ENCODE measurements at regions not wholly inside any gene's neighbourhood (a gene's known extent, or its start where the extent isn't known, plus 50 kb on each side); places are given as distances from the start of the nearest gene placed in this dataset.
"Not testable (repeated sequence)": the region's sequence is repeated elsewhere in the genome, so short reads cannot be mapped to it uniquely, and the experiment has no call there.

DNA sequence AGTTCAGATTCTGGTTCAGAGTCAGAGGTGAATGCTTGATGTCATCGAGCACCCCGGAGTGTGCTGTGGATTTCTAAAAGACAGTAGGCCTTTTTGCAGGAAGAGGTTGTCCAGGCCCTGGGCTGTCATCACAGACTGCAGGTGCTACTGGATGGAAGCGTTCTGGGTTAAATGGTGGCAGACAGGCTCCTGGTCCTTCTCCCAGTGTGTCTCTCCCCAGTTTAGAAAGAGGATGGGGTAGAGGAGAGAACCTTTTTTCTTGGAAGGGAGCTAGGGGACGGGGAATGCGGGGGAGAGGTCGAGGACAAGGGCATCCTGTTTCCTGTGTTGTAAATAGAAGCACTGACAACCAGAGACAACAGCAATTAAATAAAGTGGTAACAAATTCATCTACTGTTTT is 102.3 kb upstream of the NUDT6 start:
- intact Hi-C loops (cut with DNase I; ENCODE audit: low total_unique reads) = no loop called here
- WGBS, 5 donors = 54 to 58% (median 57%) methylated on average over 6 of the region's 6 CpGs
- H3K4me1 ChIP-seq = peaks cover 0 to 6% (median 0%) of the 10 kb centered on the region in 6 donors
- peaks cover 0 to 18% (median 9%) of the 10 kb centered on the region in 6 donors for H3K36me3 ChIP-seq
- no peaks in the 10 kb centered on the region for H3K9me3 ChIP-seq
- TF ChIP-seq, protein P1, sequence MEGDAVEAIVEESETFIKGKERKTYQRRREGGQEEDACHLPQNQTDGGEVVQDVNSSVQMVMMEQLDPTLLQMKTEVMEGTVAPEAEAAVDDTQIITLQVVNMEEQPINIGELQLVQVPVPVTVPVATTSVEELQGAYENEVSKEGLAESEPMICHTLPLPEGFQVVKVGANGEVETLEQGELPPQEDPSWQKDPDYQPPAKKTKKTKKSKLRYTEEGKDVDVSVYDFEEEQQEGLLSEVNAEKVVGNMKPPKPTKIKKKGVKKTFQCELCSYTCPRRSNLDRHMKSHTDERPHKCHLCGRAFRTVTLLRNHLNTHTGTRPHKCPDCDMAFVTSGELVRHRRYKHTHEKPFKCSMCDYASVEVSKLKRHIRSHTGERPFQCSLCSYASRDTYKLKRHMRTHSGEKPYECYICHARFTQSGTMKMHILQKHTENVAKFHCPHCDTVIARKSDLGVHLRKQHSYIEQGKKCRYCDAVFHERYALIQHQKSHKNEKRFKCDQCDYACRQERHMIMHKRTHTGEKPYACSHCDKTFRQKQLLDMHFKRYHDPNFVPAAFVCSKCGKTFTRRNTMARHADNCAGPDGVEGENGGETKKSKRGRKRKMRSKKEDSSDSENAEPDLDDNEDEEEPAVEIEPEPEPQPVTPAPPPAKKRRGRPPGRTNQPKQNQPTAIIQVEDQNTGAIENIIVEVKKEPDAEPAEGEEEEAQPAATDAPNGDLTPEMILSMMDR (IDR thresholded peaks at IDR 0.05 in 8 of 11, conservative IDR thresholded peaks at IDR 0.05 in 3 of 11) = no peak
- TF ChIP-seq POLR2AphosphoS5 (IDR thresholded peaks at IDR 0.05) = no peak
- no peak for TF ChIP-seq POLR2A (IDR thresholded peaks at IDR 0.05)
- no peaks in the 10 kb centered on the region for H3K27me3 ChIP-seq (replicated peaks in 1 of 7)
- no peak overlapping the region for H3K4me3 ChIP-seq
- no peak for DNase-seq
- H3K27ac ChIP-seq = no peak overlapping the region

DNA sequence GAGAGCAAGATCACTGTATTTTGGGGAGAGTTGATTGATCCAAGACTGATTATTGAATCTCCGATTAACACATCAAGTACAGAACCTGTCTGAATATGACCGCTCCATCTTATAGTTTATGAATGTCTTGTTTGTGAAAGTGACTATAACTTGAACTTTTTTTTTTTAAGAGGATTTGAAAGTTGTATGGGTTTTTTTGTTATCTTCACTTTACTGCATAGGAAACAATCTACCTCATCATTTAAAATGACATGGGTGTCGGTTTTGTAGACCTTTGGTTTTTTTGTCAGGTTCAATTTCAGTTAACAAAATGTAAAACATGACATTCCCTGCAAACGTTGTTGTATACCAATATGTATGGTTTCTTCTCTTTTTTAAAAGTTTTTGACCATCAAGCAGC is 103.0 kb upstream of the NUDT6 start:
- DNase-seq = no peak
- Histone ChIP-seq H3K4me3 (no peak overlapping the region), H3K27ac (no peak overlapping the region), H3K27me3 (replicated peaks in 1 of 7) (no peaks in the 10 kb centered on the region), H3K36me3 (peaks cover 0 to 20% (median 9%) of the 10 kb centered on the region in 6 donors), H3K4me1 (peaks cover 0 to 6% (median 0%) of the 10 kb centered on the region in 6 donors), H3K9me3 (no peaks in the 10 kb centered on the region)
- TF ChIP-seq POLR2AphosphoS5 (IDR thresholded peaks at IDR 0.05) (no peak), POLR2A (IDR thresholded peaks at IDR 0.05) (no peak)
- TF ChIP-seq, protein P1 (IDR thresholded peaks at IDR 0.05 in 8 of 11, conservative IDR thresholded peaks at IDR 0.05 in 3 of 11) = no peak
- 82 to 90% (median 86%) methylated on average over 4 of the region's 4 CpGs for WGBS, 5 donors
- intact Hi-C loops (cut with DNase I; ENCODE audit: low total_unique reads) = no loop called here

DNA sequence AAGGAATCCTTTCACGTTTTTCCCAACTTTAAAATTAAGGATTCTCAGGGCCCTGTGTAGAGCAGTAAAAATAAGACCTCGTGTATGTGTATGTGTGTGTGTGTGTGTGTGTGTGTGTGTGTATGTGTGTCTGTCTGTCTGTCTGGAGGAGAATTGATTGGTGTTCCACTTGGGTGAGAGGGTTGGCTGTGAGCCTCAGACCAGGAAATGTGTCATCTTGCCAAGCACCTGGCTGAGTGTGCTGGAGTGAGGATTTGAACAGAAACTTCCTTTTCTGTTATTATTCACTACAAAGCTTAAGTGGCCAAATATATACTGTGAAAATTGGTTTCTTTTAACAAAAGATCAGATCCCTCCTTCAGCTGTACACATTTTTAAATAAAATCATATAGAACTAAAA is 103.6 kb upstream of the NUDT6 start:
- H3K9me3 ChIP-seq; H3K4me1 ChIP-seq; DNase-seq; H3K27me3 ChIP-seq (replicated peaks in 1 of 7); H3K27ac ChIP-seq; intact Hi-C loops (cut with DNase I; ENCODE audit: low total_unique reads); H3K4me3 ChIP-seq: not testable (repeated sequence)
- 60 to 75% (median 69%) methylated on average over 2 of the region's 2 CpGs for WGBS, 5 donors
- H3K36me3 ChIP-seq = peaks cover 0 to 21% (median 9%) of the 10 kb centered on the region in 6 donors

DNA sequence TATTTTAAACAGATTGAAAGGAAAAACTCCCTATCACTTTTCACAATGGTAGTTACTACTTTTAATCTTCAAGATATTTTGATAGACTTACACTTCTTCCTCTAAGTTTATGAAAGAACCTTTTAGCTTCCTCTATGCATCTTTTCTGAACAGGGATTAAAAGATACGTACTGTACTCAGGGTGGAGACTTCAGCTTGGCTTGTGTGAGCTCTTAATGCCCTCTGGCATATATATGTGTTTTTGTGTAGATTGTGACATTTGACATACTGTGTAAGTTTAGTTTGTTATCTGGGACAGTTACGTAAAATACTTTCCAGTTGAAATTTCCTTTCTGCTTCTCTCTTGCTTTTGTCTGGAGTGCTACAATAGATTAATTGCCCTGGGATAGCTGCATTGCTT is 109.3 kb upstream of the NUDT6 start:
- no peak overlapping the region for H3K4me3 ChIP-seq
- H3K27me3 ChIP-seq (replicated peaks in 1 of 7) = no peaks in the 10 kb centered on the region
- TF ChIP-seq POLR2AphosphoS5 (IDR thresholded peaks at IDR 0.05) = no peak
- TF ChIP-seq, protein P1 (IDR thresholded peaks at IDR 0.05 in 8 of 11, conservative IDR thresholded peaks at IDR 0.05 in 3 of 11) = no peak
- H3K36me3 ChIP-seq = peaks cover 0 to 36% (median 9%) of the 10 kb centered on the region in 6 donors
- no peaks in the 10 kb centered on the region for H3K9me3 ChIP-seq
- intact Hi-C loops (cut with DNase I; ENCODE audit: low total_unique reads) = no loop called here
- H3K27ac ChIP-seq = no peak overlapping the region
- WGBS, 5 donors = 69 to 99% (median 91%) methylated on average over 2 of the region's 2 CpGs
- DNase-seq = no peak
- no peaks in the 10 kb centered on the region for H3K4me1 ChIP-seq

DNA sequence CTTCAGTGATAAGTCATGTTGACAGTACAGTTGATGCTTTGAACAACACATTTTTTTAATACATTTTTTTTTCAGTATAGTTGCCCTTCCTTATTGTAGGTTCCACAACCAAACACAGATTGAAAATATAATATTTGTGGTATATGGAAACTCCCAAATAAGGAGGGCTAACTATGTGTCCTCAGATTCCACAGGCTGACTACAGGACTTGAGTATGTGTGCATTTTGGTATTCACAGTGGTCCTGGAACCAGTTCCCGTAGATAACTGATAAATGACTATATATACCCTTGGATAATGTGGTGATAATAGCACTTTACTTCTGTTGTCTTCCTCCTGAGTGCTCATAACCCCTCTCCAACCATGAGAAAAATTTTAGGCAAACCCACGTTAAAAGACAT is 111.6 kb upstream of the NUDT6 start:
- no peak for DNase-seq
- Histone ChIP-seq H3K4me3 (no peak overlapping the region), H3K4me1 (no peaks in the 10 kb centered on the region), H3K9me3 (no peaks in the 10 kb centered on the region), H3K27me3 (replicated peaks in 1 of 7) (no peaks in the 10 kb centered on the region), H3K27ac (no peak overlapping the region), H3K36me3 (peaks cover 0 to 27% (median 2%) of the 10 kb centered on the region in 6 donors)
- intact Hi-C loops (cut with DNase I; ENCODE audit: low total_unique reads) = no loop called here
- 92 to 99% (median 97%) methylated on average over 2 of the region's 2 CpGs for WGBS, 5 donors
- TF ChIP-seq POLR2AphosphoS5 (IDR thresholded peaks at IDR 0.05) = no peak
- no peak for TF ChIP-seq POLR2A (IDR thresholded peaks at IDR 0.05)
- TF ChIP-seq, protein P1 (IDR thresholded peaks at IDR 0.05 in 8 of 11, conservative IDR thresholded peaks at IDR 0.05 in 3 of 11) = no peak

Data from spleen (tissue), 11 donors.